ENCODE measurements at regions not wholly inside any gene's neighbourhood (a gene's known extent, or its start where the extent isn't known, plus 50 kb on each side); places are given as distances from the start of the nearest gene placed in this dataset.
"Not testable (repeated sequence)": the region's sequence is repeated elsewhere in the genome, so short reads cannot be mapped to it uniquely, and the experiment has no call there.

DNA sequence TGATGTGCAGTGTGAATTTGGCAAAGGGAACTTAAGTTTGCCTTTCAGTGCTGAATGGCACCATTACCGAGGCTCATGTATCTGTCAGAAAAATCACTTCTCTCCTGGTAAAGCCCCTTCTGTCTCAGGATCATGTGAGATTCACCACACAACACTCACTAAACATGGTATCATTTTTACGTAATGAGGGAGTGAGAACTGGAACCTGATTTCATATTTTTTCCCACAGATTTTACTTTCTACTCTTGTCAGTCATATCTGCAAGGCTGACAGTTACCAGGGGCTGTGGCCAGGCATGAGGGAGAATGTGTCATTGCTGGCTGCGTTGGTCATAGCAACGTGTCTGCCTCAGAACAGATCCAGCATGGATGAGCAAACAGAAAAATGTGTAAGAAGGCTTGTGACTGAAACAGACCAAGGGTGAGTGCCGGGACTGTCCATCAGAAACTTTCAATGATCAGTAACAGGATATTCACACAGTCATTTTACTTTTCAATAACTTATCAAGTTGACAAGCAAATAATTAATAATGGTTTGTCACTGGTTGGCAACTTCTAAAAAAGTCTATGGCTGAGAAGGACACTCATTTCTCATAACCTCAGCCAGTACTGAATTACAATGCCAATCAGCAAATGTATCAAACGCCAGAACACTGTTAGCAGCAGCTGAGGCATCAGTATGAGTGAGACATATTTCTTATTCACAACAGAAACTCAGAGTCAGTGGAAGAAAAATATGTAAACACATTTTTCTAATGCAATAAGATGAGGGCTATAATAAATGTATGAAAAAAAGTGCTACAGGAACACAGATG is 100.5 kb downstream of the CDC42EP3 start:
- DNase-seq (ENCODE audit: low read depth), result peak; percentile 82

DNA sequence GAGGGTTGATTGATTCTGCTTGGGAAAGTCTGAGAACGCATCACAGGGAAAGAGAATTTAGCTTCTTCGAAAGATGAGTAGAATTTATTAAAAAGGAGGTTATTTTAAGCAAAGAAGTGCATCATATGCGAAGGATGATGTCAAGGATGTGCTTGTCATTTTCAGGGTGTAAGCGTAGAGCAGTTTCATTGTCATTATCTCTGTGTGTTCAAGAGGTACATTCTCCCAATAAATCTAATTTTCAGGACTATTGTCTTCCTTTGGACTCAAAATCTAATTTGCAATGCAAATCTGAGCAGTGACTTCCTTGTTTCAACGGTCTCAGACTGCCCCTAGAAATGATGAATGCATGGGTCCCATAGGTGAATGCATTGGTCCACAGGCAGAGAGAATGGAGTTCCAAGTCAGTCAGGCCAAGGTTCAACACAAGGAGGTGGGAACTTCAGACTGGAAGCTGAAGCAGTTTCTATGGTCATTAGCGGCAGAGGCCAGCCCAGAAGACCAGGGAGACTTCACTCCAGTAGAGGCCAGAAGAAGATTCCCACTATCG is 99.8 kb downstream of the CDC42EP3 start:
- DNase-seq (ENCODE audit: low read depth), result no peak

DNA sequence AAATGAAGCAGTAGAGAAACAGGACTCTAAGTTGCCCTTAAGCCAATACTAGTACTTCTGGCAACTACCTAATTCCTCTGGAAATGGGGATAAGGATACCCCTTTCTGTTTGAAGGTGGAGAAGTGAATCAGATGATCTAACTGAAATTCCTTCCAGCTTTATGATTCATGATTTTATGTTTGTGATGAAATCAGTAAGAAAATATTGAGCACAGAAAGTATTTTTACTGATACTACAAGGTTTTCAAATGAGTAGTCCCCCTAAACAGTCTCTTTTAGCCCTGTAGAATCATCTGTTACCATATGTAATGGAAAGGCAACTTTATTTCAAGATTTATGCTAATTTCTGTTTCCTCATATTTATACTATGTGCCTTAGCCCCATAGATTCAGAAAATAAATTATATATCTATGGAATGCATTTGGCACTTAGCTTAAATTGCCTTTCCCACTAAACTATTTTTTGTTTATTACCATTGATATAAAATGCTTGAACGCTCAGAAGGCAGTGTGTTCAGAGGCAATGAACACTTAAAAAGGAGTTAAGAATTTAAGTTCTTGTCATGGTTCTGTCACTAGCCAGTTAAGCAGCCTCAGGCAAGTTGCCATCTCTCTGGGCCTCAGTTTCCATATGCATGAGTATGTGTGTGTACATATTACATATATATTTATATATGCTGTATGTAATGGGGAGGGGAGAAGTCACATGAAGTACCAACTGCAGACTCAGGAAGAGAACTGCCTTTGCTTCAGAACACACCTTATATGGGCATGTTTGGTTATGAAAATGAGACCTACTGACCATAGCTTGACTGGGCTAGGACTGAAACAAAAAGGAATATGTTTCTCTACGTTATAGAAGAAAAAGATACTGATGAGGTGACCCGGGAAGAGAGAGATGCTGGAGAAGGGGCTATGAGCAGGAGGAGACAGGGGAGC is 97.7 kb downstream of the CDC42EP3 start:
- DNase-seq (ENCODE audit: low read depth), result no peak

DNA sequence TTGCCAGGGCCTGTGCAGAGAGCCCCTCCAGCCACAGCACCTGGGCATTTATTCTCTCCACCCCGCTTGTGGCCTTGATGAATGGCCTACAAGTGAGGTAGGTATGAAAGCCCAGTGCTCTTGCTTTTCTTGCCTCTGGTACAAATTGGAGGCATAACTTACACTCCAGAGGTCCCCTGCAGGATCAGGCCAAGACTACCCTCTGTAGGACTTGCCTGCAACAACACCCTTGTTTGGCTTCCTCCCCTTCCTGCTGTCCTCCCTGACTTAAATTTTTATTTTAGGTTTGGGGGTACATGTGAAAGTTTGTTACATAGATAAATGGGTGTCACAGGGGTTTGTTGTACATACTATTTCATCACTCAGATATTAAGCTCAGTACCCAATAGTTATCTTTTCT is 95.7 kb downstream of the CDC42EP3 start:
- no peak for DNase-seq (ENCODE audit: low read depth)

DNA sequence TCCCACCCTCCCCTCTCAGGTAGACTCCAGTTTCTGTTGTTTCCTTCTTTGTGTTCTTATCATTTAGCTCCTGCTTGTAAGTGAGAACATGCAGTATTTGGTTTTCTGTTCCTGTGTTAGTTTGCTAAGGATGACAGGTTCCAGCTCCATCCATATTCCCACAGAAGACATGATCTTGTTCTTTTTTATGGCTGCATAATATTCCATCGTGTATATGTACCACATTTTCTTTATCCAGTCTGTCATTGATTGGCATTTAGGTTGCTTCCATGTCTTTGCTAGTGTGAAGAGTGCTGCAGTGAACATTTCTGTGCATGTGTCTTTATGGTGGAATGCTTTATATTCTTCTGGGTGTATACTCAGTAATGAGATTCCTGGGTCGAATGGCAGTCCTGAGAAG is 95.2 kb downstream of the CDC42EP3 start:
- DNase-seq (ENCODE audit: low read depth), result not testable (repeated sequence)

- DNase-seq (ENCODE audit: low read depth), result no peak
Measured at GRCh38 chr2:37576831-37577230, 94.6 kb downstream of the CDC42EP3 start.

GRCh38 chr2:37579192-37579713 is 92.2 kb downstream of the CDC42EP3 start:
- DNase-seq (ENCODE audit: low read depth), result no peak

DNA sequence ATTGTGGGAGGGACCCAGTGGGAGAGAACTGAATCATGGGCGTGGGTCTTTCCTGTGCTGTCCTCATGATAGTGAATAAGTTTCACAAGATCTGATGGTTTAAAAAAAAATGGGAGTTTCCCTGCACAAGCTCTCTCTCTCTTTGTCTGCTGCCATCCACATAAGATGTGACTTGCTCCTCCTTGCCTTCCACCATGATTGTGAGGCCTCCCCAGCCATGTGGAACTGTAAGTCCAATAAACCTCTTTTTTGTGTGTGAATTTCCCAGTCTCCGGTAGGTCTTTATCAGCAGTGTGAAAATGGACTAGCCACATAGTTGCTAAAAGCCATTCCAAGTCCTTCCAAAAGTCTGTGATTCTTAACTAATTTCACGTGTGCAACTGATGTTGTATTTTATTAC is 91.5 kb downstream of the CDC42EP3 start:
- not testable (repeated sequence) for DNase-seq (ENCODE audit: low read depth)

DNA sequence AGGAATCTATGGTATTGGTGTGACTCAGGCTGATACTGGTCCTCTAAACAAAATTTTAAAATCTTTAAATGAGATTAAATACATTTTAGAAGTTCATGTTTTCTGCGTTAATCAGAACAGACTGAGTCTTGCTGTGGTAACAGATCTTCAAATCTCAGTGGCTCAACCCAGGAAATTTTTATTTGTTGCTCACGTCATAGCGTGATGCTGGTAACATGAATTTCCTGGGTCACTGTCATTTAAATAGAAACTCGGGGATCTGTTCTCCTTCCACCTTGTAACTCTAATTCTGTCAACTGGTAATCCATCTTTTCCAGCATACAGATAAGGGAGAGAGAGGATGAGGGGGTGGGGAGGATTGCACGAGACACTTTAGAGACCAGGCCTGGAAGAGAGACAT is 90.0 kb downstream of the CDC42EP3 start:
- DNase-seq (ENCODE audit: low read depth), result no peak

DNA sequence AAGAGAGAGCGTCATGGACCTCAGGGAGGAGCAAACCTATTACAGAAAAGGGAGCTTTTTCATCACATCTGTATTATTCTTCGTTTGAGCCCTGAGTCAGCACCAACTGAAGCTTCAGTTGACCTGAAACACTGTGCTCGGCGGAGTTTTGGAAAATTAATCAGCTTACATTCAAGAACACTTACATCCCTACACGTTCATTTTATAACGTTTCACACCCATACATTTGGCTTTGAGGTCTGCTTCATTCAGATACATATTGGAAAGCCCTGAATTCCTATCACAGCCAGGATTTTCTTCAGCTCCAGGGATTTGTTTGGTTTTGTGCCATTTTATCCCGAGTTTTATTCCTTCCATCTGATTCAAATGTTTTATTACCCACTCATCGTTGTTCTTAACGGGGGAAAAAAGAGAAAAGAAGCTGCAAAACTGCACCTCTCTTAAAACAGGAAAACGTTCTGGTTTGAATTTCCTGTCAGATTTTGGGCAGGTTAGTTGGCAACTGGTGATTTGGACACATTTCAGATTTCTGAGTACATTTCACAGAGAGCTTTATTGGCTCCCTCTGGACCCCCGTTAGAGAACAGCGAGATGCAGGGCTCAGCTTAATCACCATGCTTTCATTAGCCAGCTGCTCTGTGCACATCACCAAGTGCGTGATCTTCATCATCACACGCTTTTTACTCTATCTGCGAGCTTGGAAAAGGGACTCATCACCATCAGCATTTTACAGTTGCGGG is 88.8 kb downstream of the CDC42EP3 start:
- no peak for DNase-seq (ENCODE audit: low read depth)

DNA sequence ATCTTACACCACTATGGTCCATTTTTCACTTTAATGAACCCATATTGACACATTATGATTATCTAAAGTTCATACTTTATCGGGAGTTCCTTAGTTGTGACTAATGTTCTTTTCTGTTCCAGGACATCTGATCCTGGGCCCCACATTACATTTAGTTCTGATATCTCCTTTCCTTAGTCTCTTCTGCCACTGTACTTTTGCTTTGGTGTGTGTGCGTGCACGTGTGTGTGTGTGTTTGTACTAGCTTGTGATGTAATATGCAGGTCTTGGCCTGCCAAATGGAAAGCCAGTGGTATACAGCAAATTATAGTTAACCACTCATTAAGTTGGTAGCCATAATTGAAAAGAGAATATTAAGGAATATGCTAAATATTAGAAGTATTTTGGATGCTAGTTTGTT is 88.0 kb downstream of the CDC42EP3 start:
- DNase-seq (ENCODE audit: low read depth), result no peak

DNA sequence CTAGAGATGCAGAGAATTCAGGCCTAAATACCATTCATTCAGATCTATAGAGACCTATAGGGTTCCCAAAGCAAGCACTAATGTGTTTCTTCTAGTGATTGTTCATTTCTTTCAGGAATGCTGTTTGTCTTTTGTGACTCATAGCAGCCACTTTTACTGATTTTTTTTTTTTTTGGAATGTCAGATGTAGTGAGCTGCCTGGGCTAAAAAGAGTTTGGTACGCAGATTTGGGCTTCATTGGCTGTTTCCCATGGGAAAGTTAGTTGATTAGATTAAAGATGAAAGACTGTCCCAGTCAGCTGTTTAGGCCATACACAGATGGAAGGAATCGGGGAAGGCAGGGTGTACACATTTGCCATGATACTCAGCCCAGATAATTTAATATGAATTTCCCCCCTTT is 87.6 kb downstream of the CDC42EP3 start:
- DNase-seq (ENCODE audit: low read depth), result no peak

DNA sequence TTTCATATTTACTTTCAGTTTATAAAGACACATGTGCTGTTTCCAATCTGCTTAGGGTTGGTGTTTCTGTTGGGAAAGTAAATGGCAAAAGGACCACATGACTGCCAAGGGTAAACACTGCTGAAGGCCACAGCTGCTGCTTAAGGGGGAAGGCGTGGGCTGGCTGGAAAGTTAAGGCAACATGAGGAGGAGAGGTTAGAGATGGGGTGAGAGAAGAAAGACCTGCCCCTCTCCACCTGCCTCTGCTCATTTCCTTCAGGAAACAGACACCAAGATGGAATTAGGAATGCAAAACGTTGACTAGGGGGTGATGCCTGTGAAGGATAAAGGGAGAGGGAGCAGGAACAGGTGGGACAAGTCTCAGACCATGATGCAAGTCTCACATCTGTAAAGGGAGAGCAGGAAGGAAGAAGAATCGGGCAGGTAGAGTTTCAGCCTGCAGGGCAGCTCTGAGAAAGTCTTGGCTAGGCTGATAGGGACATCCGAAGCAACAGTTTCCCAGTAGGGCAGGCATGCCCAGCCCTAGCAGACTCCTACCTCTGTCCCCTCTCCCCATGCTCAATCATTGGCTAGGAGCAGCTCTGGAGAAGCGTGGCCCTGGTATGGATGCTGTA is 86.0 kb downstream of the CDC42EP3 start:
- DNase-seq (ENCODE audit: low read depth), result no peak

- peak; percentile 90 for DNase-seq (ENCODE audit: low read depth)
Measured at GRCh38 chr2:37585982-37586621, 85.3 kb downstream of the CDC42EP3 start.

- no peak for DNase-seq (ENCODE audit: low read depth)
Measured at GRCh38 chr2:37586663-37587317, 84.7 kb downstream of the CDC42EP3 start.

- no peak for DNase-seq (ENCODE audit: low read depth)
Measured at GRCh38 chr2:37587817-37588216, 83.6 kb downstream of the CDC42EP3 start.

- DNase-seq (ENCODE audit: low read depth), result no peak
Measured at GRCh38 chr2:37588316-37588777, 83.1 kb downstream of the CDC42EP3 start.

- no peak for DNase-seq (ENCODE audit: low read depth)
Measured at GRCh38 chr2:37589298-37589697, 82.1 kb downstream of the CDC42EP3 start.

DNA sequence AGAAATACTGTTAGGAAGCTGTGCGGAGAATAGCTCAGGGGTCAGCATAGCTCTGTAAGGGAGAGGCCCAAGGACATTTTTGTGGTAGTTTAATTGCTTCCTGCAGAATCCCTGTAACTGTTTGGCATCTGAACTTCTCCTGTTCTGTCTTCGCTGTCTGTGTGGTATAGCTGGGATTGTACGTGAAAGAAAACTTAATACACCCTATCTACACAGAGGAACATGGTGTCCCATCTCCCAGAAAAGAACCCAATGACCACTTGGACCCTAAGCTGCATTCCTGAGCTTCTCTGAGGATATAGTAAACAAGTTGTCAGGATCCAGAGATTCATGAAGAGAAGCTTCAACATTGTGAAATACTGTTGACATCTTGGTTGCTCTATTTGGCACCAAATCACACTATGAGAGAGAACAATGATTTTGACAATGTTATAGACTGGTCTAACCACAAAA is 81.3 kb downstream of the CDC42EP3 start:
- DNase-seq (ENCODE audit: low read depth), result peak; percentile 84
